ENCODE measurements at regions not wholly inside any gene's neighbourhood (a gene's known extent, or its start where the extent isn't known, plus 50 kb on each side); places are given as distances from the start of the nearest gene placed in this dataset.

DNA sequence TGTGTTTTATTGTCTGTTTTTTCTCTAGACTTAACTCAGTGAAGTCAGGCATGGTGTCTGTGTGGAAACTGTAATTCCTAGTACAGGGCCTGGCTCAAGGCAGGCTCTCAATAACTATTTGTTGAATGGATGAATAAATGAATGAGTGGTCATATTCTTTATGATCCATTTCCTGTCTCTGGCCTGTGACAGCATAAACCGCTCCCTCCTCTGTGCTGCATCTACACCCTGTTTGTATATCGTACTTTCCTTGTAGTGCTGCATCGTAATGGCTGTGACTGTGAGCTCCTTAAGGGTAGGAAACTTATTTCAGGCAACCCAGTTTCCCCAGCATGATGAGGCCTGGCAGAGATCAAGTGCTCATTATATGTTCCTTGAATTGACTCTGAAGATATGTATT is 337.5 kb upstream of the USP24 start:
- Histone ChIP-seq H4K91ac (ENCODE audit: insufficient read length, low read depth, low read length) (no peak overlapping the region), H4K8ac (replicated peaks; ENCODE audit: insufficient read length, low read depth, low read length) (no peak overlapping the region), H3K79me2 (ENCODE audit: insufficient read depth, low read length) (no peaks in the 10 kb centered on the region), H2AFZ (ENCODE audit: low read length) (no peak overlapping the region), H3K4me1 (ENCODE audit: insufficient read depth, low read length) (no peaks in the 10 kb centered on the region), H2AK5ac (ENCODE audit: insufficient read length, low read length) (no peak overlapping the region), H3K23me2 (ENCODE audit: insufficient read length, low read depth, low read length, poor library complexity, severe bottlenecking) (no peaks in the 10 kb centered on the region), H3T11ph (ENCODE audit: low read length) (no peak overlapping the region), H3K56ac (ENCODE audit: insufficient read length, low read depth, low read length) (no peak overlapping the region), H3K9me3 (ENCODE audit: control insufficient read depth, low read depth, low read length) (no peaks in the 10 kb centered on the region), H3K9ac (ENCODE audit: extremely low read depth, insufficient read length, low read length) (no peak overlapping the region), H4K20me1 (ENCODE audit: control insufficient read depth, insufficient read depth, insufficient read length) (no peaks in the 10 kb centered on the region), H2BK120ac (ENCODE audit: low read depth, low read length, poor library complexity, severe bottlenecking) (no peak overlapping the region), H3K23ac (ENCODE audit: insufficient read length, low read depth, low read length) (no peak overlapping the region), H3K14ac (ENCODE audit: insufficient read depth, low read length) (no peak overlapping the region), H3K27me3 (ENCODE audit: insufficient read depth, low read length) (no peaks in the 10 kb centered on the region), H3K27ac (ENCODE audit: insufficient read length, low read depth, low read length) (no peak overlapping the region), H3K4me2 (ENCODE audit: insufficient read depth, insufficient read length, low read length) (no peak overlapping the region), H2BK15ac (ENCODE audit: low read depth, low read length) (no peak overlapping the region), H3K18ac (ENCODE audit: insufficient read length, low read depth, low read length) (no peak overlapping the region), H2BK12ac (ENCODE audit: insufficient read length, low read depth, low read length) (no peak overlapping the region), H3K4ac (ENCODE audit: low read depth, low read length) (no peak overlapping the region), H3K79me1 (ENCODE audit: insufficient read depth, low read depth, low read length, poor library complexity, severe bottlenecking) (no peaks in the 10 kb centered on the region), H2BK5ac (ENCODE audit: insufficient read length, low read length) (no peak overlapping the region), H2BK20ac (ENCODE audit: low read depth, low read length, poor library complexity, severe bottlenecking) (no peak overlapping the region), H4K5ac (ENCODE audit: insufficient read length, low read depth, low read length) (no peak overlapping the region)
- H3K4me1 Mint-ChIP-seq = peaks cover 0 to 3% of the 10 kb centered on the region in 2 experiments; a peak in 1 of 4 replicates
- no peak for DNase-seq
- no CpG with 5 or more reads among the region's 3 CpGs for WGBS (ENCODE audit: extremely low coverage, insufficient read length, low lambda C conversion rate)
- H3K9me3 Mint-ChIP-seq = 0 out of 5 replicates have a peak, but pooled peaks cover 0 to 2% of the 10 kb centered on the region in 2 experiments
- TF ChIP-seq, protein P1, sequence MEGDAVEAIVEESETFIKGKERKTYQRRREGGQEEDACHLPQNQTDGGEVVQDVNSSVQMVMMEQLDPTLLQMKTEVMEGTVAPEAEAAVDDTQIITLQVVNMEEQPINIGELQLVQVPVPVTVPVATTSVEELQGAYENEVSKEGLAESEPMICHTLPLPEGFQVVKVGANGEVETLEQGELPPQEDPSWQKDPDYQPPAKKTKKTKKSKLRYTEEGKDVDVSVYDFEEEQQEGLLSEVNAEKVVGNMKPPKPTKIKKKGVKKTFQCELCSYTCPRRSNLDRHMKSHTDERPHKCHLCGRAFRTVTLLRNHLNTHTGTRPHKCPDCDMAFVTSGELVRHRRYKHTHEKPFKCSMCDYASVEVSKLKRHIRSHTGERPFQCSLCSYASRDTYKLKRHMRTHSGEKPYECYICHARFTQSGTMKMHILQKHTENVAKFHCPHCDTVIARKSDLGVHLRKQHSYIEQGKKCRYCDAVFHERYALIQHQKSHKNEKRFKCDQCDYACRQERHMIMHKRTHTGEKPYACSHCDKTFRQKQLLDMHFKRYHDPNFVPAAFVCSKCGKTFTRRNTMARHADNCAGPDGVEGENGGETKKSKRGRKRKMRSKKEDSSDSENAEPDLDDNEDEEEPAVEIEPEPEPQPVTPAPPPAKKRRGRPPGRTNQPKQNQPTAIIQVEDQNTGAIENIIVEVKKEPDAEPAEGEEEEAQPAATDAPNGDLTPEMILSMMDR (conservative IDR thresholded peaks at IDR 0.05) = no peak
- no peak overlapping the region for H3K27ac Mint-ChIP-seq
- no peak overlapping the region for H3K4me3 Mint-ChIP-seq
- peaks cover 4% of the 10 kb centered on the region for H3K27me3 Mint-ChIP-seq (ENCODE audit: low read depth)
- no peaks in the 10 kb centered on the region for H3K36me3 Mint-ChIP-seq (ENCODE audit: insufficient read depth in 1 of 3, low read depth in 3 of 3)

All from H9 (cell line).